Coronary artery (tissue), 2 donors: ENCODE measurements at regions not wholly inside any gene's neighbourhood (a gene's known extent, or its start where the extent isn't known, plus 50 kb on each side); places are given as distances from the start of the nearest gene placed in this dataset.

Experiments
- DNase-seq: peaks from one replicate; pipeline ENCODE4 v3.0.0-alpha.2; 2017; ENCODE audit warnings: low spot score
- H3K27ac ChIP-seq, 2 donors: fragments of 200-600 bp; sonication (generic); one replicate each; pipeline ENCODE4 v1.5.1; 2016 to 2019
- H3K4me3 ChIP-seq: fragments of 200-600 bp; sonication (generic); 2 replicates; pipeline ENCODE4 v1.5.1; 2016; ENCODE audit warnings: mild to moderate bottlenecking, moderate library complexity
- TF ChIP-seq, protein P1 (sequence below): fragments of 200-600 bp; sonication (generic); IDR thresholded peaks from one replicate; pipeline ENCODE4 v1.5.1; 2019; ENCODE audit warnings: antibody characterized with exemption

DNA sequence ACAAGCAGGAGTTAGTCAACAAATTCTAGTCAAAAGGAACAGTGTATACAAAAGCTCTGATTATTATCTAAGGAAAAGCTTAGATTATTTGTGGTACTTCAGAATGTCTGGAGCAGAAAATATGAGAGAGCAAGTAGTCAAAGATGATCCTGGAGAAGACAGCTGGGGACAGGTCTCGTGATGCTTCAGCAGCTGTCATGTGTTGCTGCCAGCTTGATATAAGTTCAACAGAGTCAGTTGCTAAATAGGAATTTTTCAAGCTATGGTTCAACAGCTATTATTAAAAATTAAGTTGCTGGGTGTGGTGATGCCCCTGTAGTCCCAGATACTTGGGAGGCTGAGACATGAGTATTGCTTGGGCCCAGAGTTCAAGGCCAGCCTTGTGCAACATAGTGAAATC, 240.0 kb upstream of the RHOBTB1 start:
- TF ChIP-seq, protein P1, sequence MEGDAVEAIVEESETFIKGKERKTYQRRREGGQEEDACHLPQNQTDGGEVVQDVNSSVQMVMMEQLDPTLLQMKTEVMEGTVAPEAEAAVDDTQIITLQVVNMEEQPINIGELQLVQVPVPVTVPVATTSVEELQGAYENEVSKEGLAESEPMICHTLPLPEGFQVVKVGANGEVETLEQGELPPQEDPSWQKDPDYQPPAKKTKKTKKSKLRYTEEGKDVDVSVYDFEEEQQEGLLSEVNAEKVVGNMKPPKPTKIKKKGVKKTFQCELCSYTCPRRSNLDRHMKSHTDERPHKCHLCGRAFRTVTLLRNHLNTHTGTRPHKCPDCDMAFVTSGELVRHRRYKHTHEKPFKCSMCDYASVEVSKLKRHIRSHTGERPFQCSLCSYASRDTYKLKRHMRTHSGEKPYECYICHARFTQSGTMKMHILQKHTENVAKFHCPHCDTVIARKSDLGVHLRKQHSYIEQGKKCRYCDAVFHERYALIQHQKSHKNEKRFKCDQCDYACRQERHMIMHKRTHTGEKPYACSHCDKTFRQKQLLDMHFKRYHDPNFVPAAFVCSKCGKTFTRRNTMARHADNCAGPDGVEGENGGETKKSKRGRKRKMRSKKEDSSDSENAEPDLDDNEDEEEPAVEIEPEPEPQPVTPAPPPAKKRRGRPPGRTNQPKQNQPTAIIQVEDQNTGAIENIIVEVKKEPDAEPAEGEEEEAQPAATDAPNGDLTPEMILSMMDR = no peak
- no peak overlapping the region for H3K4me3 ChIP-seq
- DNase-seq = no peak
- H3K27ac ChIP-seq = no peak overlapping the region

DNA sequence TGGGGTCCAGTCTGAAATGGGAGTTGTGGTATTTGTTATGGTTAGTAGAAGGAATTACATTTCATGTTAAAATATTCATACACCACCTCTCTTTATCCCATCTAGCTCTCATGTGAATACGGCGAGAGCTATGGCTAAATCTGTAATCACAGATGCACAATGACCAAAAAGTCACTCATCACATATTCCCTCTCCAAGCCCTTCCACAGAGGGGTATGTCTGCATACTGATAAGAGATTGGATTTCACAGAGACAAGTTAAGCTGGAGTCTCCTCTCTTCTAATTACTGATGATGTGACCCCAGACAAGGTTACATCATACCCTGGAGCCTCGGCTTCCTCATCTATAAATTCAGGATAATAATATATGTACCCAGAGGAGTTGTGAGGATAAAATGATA, 237.8 kb upstream of the RHOBTB1 start:
- TF ChIP-seq, protein P1 = no peak

GRCh38 chr10:61179771-61180170, 235.8 kb upstream of the RHOBTB1 start:
- Histone ChIP-seq H3K27ac (no peak overlapping the region), H3K4me3 (no peak overlapping the region)
- TF ChIP-seq, protein P1 = no peak
- DNase-seq = no peak

More for the DNA sequence above, 237.8 kb upstream of the RHOBTB1 start:
- no peak for DNase-seq
- no peak overlapping the region for H3K4me3 ChIP-seq
- H3K27ac ChIP-seq = no peak overlapping the region

DNA sequence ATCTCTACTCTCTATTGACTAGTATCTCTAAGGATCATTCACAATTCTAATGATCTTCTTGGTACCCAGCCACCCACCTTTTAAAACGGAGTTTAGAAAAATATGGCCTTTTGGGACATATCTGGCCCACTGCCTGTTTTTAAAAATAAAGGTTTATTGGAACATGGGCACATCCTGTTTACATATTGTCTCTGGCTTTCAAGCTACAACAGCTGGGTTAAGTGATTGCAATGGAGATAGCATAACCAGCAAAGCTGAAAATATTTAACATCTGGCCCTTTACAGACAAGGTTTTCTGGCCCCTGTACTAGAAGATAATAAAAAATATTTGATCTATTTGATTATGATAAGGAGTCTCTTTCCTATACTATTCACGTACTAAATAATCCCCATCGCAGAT, 232.4 kb upstream of the RHOBTB1 start:
- no peak for DNase-seq
- no peak overlapping the region for H3K27ac ChIP-seq
- TF ChIP-seq, protein P1 = no peak
- no peak overlapping the region for H3K4me3 ChIP-seq

DNA sequence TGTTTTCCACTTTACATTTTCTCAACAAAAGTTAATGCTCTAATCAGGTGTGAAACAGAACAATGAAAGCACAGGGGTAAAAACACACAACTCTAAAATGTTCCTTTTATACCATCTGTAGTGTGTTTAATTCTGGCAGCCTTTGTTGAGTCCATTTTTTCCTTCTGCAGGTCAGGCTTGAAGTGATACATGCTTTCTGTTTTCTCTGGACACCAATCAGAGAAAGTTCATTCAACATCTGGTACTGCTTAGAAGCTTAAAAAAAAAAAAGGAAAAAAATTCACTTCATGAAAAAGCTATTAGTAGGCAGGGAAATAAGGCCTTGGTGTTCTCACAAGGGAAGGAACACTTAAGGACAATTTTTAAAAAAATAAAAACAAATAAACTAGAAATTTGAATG, 231.3 kb upstream of the RHOBTB1 start:
- Histone ChIP-seq H3K4me3 (no peak overlapping the region), H3K27ac (no peak overlapping the region)
- TF ChIP-seq, protein P1 = no peak
- DNase-seq = no peak

DNA sequence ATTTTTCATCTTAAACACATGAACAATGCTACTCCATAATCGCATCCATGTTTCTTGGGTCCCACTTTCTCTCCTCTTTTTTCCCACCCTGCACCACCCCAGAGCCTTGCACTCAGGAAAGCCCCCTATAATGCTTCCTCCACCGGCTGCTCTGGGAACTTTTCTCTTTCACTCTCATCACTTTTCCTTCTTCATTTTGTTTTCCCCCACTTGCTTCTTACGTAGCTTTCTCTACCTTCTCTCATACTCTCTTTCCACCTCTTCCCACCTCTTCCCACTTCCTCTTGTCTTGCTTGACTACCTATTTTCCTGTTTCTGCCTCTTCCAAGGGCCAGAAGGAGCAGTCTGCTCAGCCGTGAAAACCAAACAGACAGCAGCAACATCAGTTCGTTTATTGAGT, 229.5 kb upstream of the RHOBTB1 start:
- Histone ChIP-seq H3K27ac (no peak overlapping the region), H3K4me3 (no peak overlapping the region)
- no peak for DNase-seq
- TF ChIP-seq, protein P1 = no peak

DNA sequence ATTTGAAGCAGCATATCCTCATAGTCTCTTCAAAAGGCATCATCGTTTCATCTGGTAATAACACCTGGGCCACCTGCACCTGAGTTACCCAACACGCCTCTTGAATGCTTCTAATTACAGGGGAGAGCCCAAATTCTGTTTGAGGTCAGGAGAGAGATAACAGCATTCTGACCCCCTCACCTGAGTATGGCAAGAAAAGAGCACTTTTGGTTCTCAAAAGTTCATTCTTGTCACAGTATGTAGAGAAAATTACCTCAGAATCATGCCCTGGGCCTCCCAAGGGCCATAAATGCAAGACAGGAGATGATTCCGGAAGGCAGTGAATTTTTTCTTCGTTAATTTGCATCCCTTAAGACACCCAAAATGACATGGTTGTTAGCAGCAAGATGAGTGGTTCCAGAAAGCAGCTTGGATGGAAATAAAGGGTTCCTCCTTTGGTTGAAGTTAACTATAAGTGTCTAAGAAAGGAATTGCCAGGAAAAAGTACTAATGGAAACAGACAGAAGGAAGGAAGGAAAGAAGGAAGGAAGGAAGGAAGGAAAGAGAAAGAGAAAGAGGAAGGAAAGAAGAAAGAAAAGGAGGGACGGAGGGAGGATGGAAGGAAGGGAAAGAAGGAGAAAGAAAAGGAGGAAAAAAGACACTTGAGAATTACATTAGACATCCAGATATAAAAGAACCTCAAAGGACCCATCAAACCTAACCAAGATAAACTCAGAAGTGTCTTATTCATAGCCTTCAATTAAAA, 228.4 kb upstream of the RHOBTB1 start:
- no peak overlapping the region for H3K4me3 ChIP-seq
- no peak overlapping the region for H3K27ac ChIP-seq
- TF ChIP-seq, protein P1 = no peak
- DNase-seq = no peak
